C4-2B (cell line): ENCODE measurements at regions not wholly inside any gene's neighbourhood (a gene's known extent, or its start where the extent isn't known, plus 50 kb on each side); places are given as distances from the start of the nearest gene placed in this dataset.

Experiments
- CTCF ChIP-seq: fragments of 450-650 bp; conservative IDR thresholded peaks from 2 replicates; pipeline ENCODE4 v1.5.1; 2017; ENCODE audit warnings: mild to moderate bottlenecking
- ZFX ChIP-seq: fragments of 450-650 bp; IDR thresholded peaks from 2 replicates; pipeline ENCODE4 v1.6.1; 2017

DNA sequence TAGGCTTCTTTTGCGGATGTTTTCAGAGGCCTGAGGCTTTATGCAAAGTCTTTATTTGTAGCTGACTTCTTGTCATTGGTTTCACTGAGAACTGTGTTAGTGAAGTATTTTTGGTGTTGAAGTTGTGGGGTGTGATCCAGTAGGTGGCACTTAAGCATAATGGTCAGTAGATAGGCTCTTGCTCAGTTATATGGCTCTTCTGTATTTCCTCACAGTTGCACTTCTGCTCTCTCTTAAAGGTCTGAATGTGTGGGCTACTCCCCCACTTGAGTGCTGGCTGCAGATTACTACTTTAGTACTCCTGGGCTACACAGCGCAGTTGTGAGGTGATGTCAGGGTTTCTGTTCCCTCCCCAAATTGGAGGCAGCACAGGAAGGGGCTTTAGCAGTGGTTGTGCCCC is 133.8 kb upstream of the SCN7A start:
- no peak for TF ChIP-seq CTCF
- no peak for TF ChIP-seq ZFX
